Heart right ventricle (tissue), 16 donors: ENCODE measurements at regions not wholly inside any gene's neighbourhood (a gene's known extent, or its start where the extent isn't known, plus 50 kb on each side); places are given as distances from the start of the nearest gene placed in this dataset.
"Not testable (repeated sequence)": the region's sequence is repeated elsewhere in the genome, so short reads cannot be mapped to it uniquely, and the experiment has no call there.

Experiments used
- ATAC-seq, 8 donors: fragments of 200-7000 bp; cut with Tn5 transposase; one replicate each; pipeline ENCODE4 v1.9.1; 2020; ENCODE audit warnings: mild to moderate bottlenecking in 8 of 8, moderate library complexity in 8 of 8, moderate number of reproducible peaks in 1 of 8
- DNase-seq, 2 donors: peaks; one replicate each; pipeline ENCODE4 v3.0.0-alpha.2; 2020
- H3K27ac ChIP-seq, 10 donors: fragments of 200-600 bp; sonication (generic) in 2 of 10; one replicate each; pipeline versions ENCODE4 v1.5.0 to v1.8.0; 2020 to 2022; ENCODE audit warnings: mild to moderate bottlenecking in 3 of 10
- H3K27me3 ChIP-seq, 7 donors: fragments of 200-600 bp; one replicate each; pipeline ENCODE4 v1.8.0; 2021 to 2022; ENCODE audit warnings: mild to moderate bottlenecking in 2 of 7
- H3K36me3 ChIP-seq, 9 donors: fragments of 200-600 bp; sonication (generic) in 1 of 9; one replicate each; pipeline versions ENCODE4 v1.5.0 to v1.8.0; 2020 to 2022; ENCODE audit warnings: mild to moderate bottlenecking in 2 of 9
- H3K4me1 ChIP-seq, 9 donors: fragments of 200-600 bp; sonication (generic) in 1 of 9; one replicate each; pipeline versions ENCODE4 v1.5.0 to v1.8.0; 2020 to 2022; ENCODE audit warnings: mild to moderate bottlenecking in 4 of 9
- H3K4me3 ChIP-seq, 10 donors: fragments of 200-600 bp; sonication (generic) in 2 of 10; one replicate each; pipeline versions ENCODE4 v1.5.0 to v1.8.0; 2020 to 2022; ENCODE audit warnings: mild to moderate bottlenecking in 7 of 10, moderate library complexity in 2 of 10
- H3K9me3 ChIP-seq, 11 donors: fragments of 200-600 bp in 10 of 11; sonication (generic) in 2 of 11; one replicate each; pipeline versions ENCODE4 v1.5.0 to v1.8.0; 2013 to 2022; ENCODE audit warnings: mild to moderate bottlenecking in 2 of 11, control low read depth in 1 of 11, moderate library complexity in 1 of 11
- CTCF ChIP-seq, 9 donors: fragments of 200-600 bp; sonication (generic) in 2 of 9; IDR thresholded peaks; one replicate each; pipeline versions ENCODE4 v1.5.0 to v1.8.0; 2021 to 2022; ENCODE audit warnings: antibody characterized with exemption in 9 of 9, mild to moderate bottlenecking in 5 of 9, moderate library complexity in 1 of 9
- WGBS, 2 donors: extraction: QIAGEN DNeasy Blood & Tissue Kit; methylation state at CpG; one replicate each; pipeline ENCODE4 v1.1.7; 2013; ENCODE audit warnings: inconsistent platforms in 1 of 2; 5-methylcytosine and 5-hydroxymethylcytosine counted together
- intact Hi-C, 10 donors: fragments of 100-400 bp; cut with DNase I; formaldehyde crosslinking; loops; one replicate each; pipeline versions ENCODE4 v1.11.1 to v1.14.2; 2022
- donor health status: Arrhythmogenic right ventricular cardiomyopathy.
- donor health status: ischemic (EF 13 %, LVEDD 7.1; RV severe dilation, severe dysfunction).
- donor health status: healthy with polysubstance abuse.
- donor health status: DM: no; HTN: yes; CAD: no.
- donor health status: DM: no; HTN: no; CAD: no.
- donor health status: ischemic (EF 25% LVEDD 6.9; RV normal size, moderate dysfunction).
- donor health status: ischemic (EF 25% LVEDD 5.7; RV mildly dilated, moderate dysfunction).
- donor health status: healthy.
- donor health status: DM: yes; HTN: yes; CAD: no.
- donor health status: Ischemic cardiomyopathy.
- donor health status: ischemic (EF 35%, LVEDD 5.7; RV mildly dilated, moderate dysfunction).
- donor health status: nonischemic (EF 11% LVEDD 7.7; RV severe dilation, severe dysfunction).
- donor health status: DM: yes; HTN: yes; CAD: no.
- donor health status: PGD.
- donor health status: ischemic (EF 29% LVEDD 5.4; RV normal size, mild dysfunction).
- donor health status: nonischemic (EF 23%, LVEDD 6.1; RV moderate dilation, normal function).

GRCh38 chr1:189253601-189254350, 1223.9 kb downstream of the BRINP3 start:
- no peak for DNase-seq
- 79 to 82% methylated on average over 18 of the region's 18 CpGs for WGBS, 2 donors

GRCh38 chr1:189261128-189261527, 1216.5 kb downstream of the BRINP3 start:
- H3K36me3 ChIP-seq, intact Hi-C loops, ATAC-seq, H3K4me3 ChIP-seq, DNase-seq, H3K27ac ChIP-seq, H3K4me1 ChIP-seq, H3K27me3 ChIP-seq: not testable (repeated sequence)
- peaks cover 0 to 56% (median 14%) of the 10 kb centered on the region in 11 donors for H3K9me3 ChIP-seq
- WGBS, 2 donors, result 91 to 99% methylated on average over 1 of the region's 1 CpG

More at GRCh38 chr1:189253601-189254350, 1223.9 kb downstream of the BRINP3 start:
- Histone ChIP-seq H3K4me3 (no peak overlapping the region), H3K36me3 (no peaks in the 10 kb centered on the region), H3K9me3 (peaks cover 0 to 29% (median 0%) of the 10 kb centered on the region in 11 donors), H3K27me3 (no peaks in the 10 kb centered on the region), H3K4me1 (no peaks in the 10 kb centered on the region), H3K27ac (no peak overlapping the region)
- ATAC-seq, result no peak
- no peak for TF ChIP-seq CTCF (IDR thresholded peaks at IDR 0.05)
- intact Hi-C loops, result no loop called here

- ATAC-seq, result no peak
- 58 to 72% methylated on average over 2 of the region's 2 CpGs for WGBS, 2 donors
- H3K27me3 ChIP-seq, result no peaks in the 10 kb centered on the region
- intact Hi-C loops, result no loop called here
- no peaks in the 10 kb centered on the region for H3K4me1 ChIP-seq
- peaks cover 0 to 84% (median 28%) of the 10 kb centered on the region in 11 donors for H3K9me3 ChIP-seq
- DNase-seq, result no peak
- TF ChIP-seq CTCF (IDR thresholded peaks at IDR 0.05), result no peak
- no peaks in the 10 kb centered on the region for H3K36me3 ChIP-seq
- H3K27ac ChIP-seq, result no peak overlapping the region
- H3K4me3 ChIP-seq, result no peak overlapping the region
Observed at GRCh38 chr1:189269011-189269410, 1208.7 kb downstream of the BRINP3 start.

- Histone ChIP-seq H3K27ac (no peak overlapping the region), H3K4me1 (no peaks in the 10 kb centered on the region), H3K27me3 (no peaks in the 10 kb centered on the region), H3K4me3 (no peak overlapping the region), H3K9me3 (peaks cover 0 to 42% (median 8%) of the 10 kb centered on the region in 11 donors), H3K36me3 (no peaks in the 10 kb centered on the region)
- TF ChIP-seq CTCF (IDR thresholded peaks at IDR 0.05), result no peak
- intact Hi-C loops, result no loop called here
- WGBS, 2 donors, result 86% methylated on average over 1 of the region's 1 CpG
- no peak for ATAC-seq
- DNase-seq, result no peak
Observed at GRCh38 chr1:189274267-189274666, 1203.4 kb downstream of the BRINP3 start.

GRCh38 chr1:189275796-189276195, 1201.9 kb downstream of the BRINP3 start:
- H3K9me3 ChIP-seq, result peaks cover 0 to 27% (median 0%) of the 10 kb centered on the region in 11 donors

More at GRCh38 chr1:189275796-189276195, 1201.9 kb downstream of the BRINP3 start:
- intact Hi-C loops, result no loop called here
- Histone ChIP-seq H3K36me3 (no peaks in the 10 kb centered on the region), H3K4me1 (no peaks in the 10 kb centered on the region), H3K27me3 (no peaks in the 10 kb centered on the region), H3K27ac (no peak overlapping the region), H3K4me3 (no peak overlapping the region)
- no peak for TF ChIP-seq CTCF (IDR thresholded peaks at IDR 0.05)
- WGBS, 2 donors, result 89 to 90% methylated on average over 1 of the region's 1 CpG
- DNase-seq (no peak), ATAC-seq (no peak)
